ENCODE measurements at regions not wholly inside any gene's neighbourhood (a gene's known extent, or its start where the extent isn't known, plus 50 kb on each side); places are given as distances from the start of the nearest gene placed in this dataset.

GRCh38 chr2:2871480-2872308 lies 505.9 kb downstream of the EIPR1 start:
- TF ChIP-seq CTCF (IDR thresholded peaks at IDR 0.05) (no peak), POLR2A (IDR thresholded peaks at IDR 0.05) (no peak)
